DOHH2 (cell line): ENCODE measurements at regions not wholly inside any gene's neighbourhood (a gene's known extent, or its start where the extent isn't known, plus 50 kb on each side); places are given as distances from the start of the nearest gene placed in this dataset.

Experiments used
- H3F3A ChIP-seq: fragments of 200-600 bp; sonication (generic), shearing (Covaris generic); 2 replicates; pipeline ENCODE4 v1.6.0; 2016; ENCODE audit warnings: antibody characterized with exemption, mild to moderate bottlenecking; ENCODE audit not compliant: control insufficient read depth, insufficient read depth
- H3K27ac ChIP-seq: fragments of 200-600 bp; sonication (generic); 2 replicates; pipeline ENCODE4 v1.5.1; 2014; ENCODE audit warnings: low read depth, mild to moderate bottlenecking, low read length, moderate library complexity
- H3K27me3 ChIP-seq: fragments of 200-600 bp; sonication (generic); 2 replicates; pipeline ENCODE4 v1.6.1; 2014; ENCODE audit warnings: mild to moderate bottlenecking, low read length, mixed read lengths; ENCODE audit not compliant: control insufficient read depth
- H3K36me3 ChIP-seq: fragments of 200-600 bp; sonication (generic); 2 replicates; pipeline ENCODE4 v1.6.1; 2014; ENCODE audit warnings: mild to moderate bottlenecking, low read length, moderate library complexity, mixed read lengths; ENCODE audit not compliant: control insufficient read depth
- H3K4me1 ChIP-seq: fragments of 200-600 bp; sonication (generic); 2 replicates; pipeline ENCODE4 v1.6.1; 2014; ENCODE audit warnings: mild to moderate bottlenecking, low read length, mixed read lengths; ENCODE audit not compliant: control insufficient read depth
- H3K4me2 ChIP-seq: fragments of 200-600 bp; sonication (generic); 2 replicates; pipeline ENCODE4 v1.6.0; 2014; ENCODE audit warnings: mild to moderate bottlenecking, low read length, moderate library complexity
- H3K4me3 ChIP-seq: fragments of 200-600 bp; sonication (generic); 2 replicates; pipeline ENCODE4 v1.5.1; 2014; ENCODE audit warnings: mild to moderate bottlenecking, low read length, mixed read lengths
- H3K79me2 ChIP-seq: fragments of 200-600 bp; sonication (generic); 2 replicates; pipeline ENCODE4 v1.6.1; 2014; ENCODE audit warnings: mild to moderate bottlenecking, low read length, mixed read lengths; ENCODE audit not compliant: control insufficient read depth
- H3K9me2 ChIP-seq: fragments of 200-600 bp; sonication (generic); replicated peaks from 2 replicates; pipeline ENCODE4 v1.6.1; 2014; ENCODE audit warnings: mild to moderate bottlenecking, low read length, mixed read lengths; ENCODE audit not compliant: control insufficient read depth
- H3K9me3 ChIP-seq: fragments of 200-600 bp; sonication (generic); 2 replicates; pipeline ENCODE4 v1.6.1; 2014; ENCODE audit warnings: antibody characterized with exemption, low read length, mixed read lengths; ENCODE audit not compliant: control insufficient read depth, insufficient read depth
- H4K20me1 ChIP-seq: fragments of 200-600 bp; sonication (generic); 2 replicates; pipeline ENCODE4 v1.6.0; 2014; ENCODE audit warnings: low read depth, mild to moderate bottlenecking, antibody characterized with exemption, low read length, moderate library complexity; ENCODE audit not compliant: control insufficient read depth, insufficient read depth
- EZH2phosphoT487 ChIP-seq: fragments of 200-600 bp; sonication (generic); IDR thresholded peaks from 2 replicates; pipeline ENCODE4 v1.6.1; 2017; ENCODE audit warnings: borderline replicate concordance, mild to moderate bottlenecking, antibody characterized with exemption, low read length, moderate library complexity, mixed read lengths
- TF ChIP-seq, protein P1 (sequence below): fragments of 200-600 bp; sonication (generic); IDR thresholded peaks from one replicate; pipeline ENCODE4 v1.5.1; 2014; ENCODE audit warnings: antibody characterized with exemption, mild to moderate bottlenecking, low read depth, low read length; ENCODE audit not compliant: poor library complexity, severe bottlenecking

DNA sequence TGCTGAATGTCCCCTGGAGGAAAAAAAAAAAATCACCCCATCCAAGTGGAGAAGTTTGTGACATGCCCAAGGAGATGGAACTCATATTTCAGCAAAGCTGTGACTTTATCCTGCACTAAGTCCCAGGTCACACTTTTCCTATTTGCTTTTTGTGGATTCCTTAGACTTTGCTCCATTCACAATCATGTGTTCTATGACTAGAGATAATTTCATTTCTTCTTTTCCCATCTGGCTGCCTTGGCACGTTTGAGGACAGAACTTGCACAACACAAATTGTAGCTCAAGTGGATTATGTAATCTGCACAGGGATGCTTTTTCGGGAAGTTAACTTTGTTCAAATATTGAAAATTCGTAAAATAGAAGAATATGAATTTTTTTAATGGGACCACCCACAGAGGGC lies 100.7 kb upstream of the PTPN1 start:
- Histone ChIP-seq H3F3A (no peaks in the 10 kb centered on the region), H3K9me2 (no peaks in the 10 kb centered on the region), H3K36me3 (no peaks in the 10 kb centered on the region), H4K20me1 (no peaks in the 10 kb centered on the region), H3K4me1 (no peaks in the 10 kb centered on the region), H3K9me3 (no peaks in the 10 kb centered on the region), H3K27ac (no peak overlapping the region), H3K4me2 (no peak overlapping the region), H3K27me3 (0 out of 2 replicates have a peak, but pooled peaks cover 4% of the 10 kb centered on the region), H3K79me2 (no peaks in the 10 kb centered on the region), H3K4me3 (no peak overlapping the region)
- TF ChIP-seq, protein P1, sequence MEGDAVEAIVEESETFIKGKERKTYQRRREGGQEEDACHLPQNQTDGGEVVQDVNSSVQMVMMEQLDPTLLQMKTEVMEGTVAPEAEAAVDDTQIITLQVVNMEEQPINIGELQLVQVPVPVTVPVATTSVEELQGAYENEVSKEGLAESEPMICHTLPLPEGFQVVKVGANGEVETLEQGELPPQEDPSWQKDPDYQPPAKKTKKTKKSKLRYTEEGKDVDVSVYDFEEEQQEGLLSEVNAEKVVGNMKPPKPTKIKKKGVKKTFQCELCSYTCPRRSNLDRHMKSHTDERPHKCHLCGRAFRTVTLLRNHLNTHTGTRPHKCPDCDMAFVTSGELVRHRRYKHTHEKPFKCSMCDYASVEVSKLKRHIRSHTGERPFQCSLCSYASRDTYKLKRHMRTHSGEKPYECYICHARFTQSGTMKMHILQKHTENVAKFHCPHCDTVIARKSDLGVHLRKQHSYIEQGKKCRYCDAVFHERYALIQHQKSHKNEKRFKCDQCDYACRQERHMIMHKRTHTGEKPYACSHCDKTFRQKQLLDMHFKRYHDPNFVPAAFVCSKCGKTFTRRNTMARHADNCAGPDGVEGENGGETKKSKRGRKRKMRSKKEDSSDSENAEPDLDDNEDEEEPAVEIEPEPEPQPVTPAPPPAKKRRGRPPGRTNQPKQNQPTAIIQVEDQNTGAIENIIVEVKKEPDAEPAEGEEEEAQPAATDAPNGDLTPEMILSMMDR: no peak
- TF ChIP-seq EZH2phosphoT487: no peak

DNA sequence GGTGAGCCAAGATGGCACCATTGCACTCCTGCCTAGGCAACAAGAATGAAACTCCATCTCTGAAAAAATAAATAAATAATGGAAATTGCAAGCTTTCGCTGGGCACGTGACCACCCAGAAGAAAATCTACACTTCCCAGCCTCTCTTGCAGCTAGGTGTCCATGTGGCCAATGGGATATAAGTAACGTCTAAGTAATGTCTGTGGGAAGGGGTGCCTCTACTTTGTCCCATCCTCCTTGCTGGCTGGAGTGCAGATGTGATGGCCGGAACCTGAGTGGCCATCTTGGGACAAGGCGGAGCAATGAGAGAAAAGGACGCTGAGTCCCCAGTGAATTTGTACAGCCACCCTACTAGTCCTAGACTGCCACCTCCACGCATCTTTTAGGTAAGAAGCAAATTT lies 99.8 kb upstream of the PTPN1 start:
- Histone ChIP-seq H3K4me1 (no peaks in the 10 kb centered on the region), H4K20me1 (no peaks in the 10 kb centered on the region), H3K9me2 (no peaks in the 10 kb centered on the region), H3K79me2 (no peaks in the 10 kb centered on the region), H3K9me3 (no peaks in the 10 kb centered on the region), H3F3A (no peaks in the 10 kb centered on the region), H3K4me3 (no peak overlapping the region), H3K27me3 (0 out of 2 replicates have a peak, but pooled peaks cover 4% of the 10 kb centered on the region), H3K36me3 (no peaks in the 10 kb centered on the region), H3K27ac (no peak overlapping the region), H3K4me2 (no peak overlapping the region)
- TF ChIP-seq, protein P1: no peak
- TF ChIP-seq EZH2phosphoT487: no peak

DNA sequence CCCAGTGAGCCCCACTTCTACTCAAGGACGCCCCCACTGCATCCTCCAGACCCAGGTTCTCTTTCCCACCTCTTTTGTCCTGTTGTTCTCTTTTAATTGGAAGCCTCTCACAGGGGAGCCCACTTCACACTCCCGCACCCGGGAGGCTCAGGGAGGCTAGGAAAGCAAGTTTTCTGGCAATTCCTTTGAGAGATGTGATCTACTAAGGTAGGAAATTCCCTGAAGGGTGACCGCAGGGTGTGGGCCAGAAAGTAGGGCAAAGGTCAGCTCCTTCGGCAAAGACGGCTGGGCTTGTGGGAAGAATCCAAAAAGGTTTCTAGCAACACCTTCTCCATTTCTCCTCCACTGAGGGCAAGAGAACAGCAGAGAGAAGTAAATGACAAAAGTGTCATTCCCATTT lies 98.1 kb upstream of the PTPN1 start:
- H4K20me1 ChIP-seq: no peaks in the 10 kb centered on the region
- H3K79me2 ChIP-seq: no peaks in the 10 kb centered on the region
- no peaks in the 10 kb centered on the region for H3K9me2 ChIP-seq
- 0 out of 2 replicates have a peak, but pooled peaks cover 4% of the 10 kb centered on the region for H3K27me3 ChIP-seq
- no peaks in the 10 kb centered on the region for H3F3A ChIP-seq
- TF ChIP-seq, protein P1: no peak
- no peak for TF ChIP-seq EZH2phosphoT487
- H3K4me1 ChIP-seq: no peaks in the 10 kb centered on the region
- no peak overlapping the region for H3K27ac ChIP-seq
- no peaks in the 10 kb centered on the region for H3K9me3 ChIP-seq
- H3K4me2 ChIP-seq: no peak overlapping the region
- no peaks in the 10 kb centered on the region for H3K36me3 ChIP-seq
- no peak overlapping the region for H3K4me3 ChIP-seq

DNA sequence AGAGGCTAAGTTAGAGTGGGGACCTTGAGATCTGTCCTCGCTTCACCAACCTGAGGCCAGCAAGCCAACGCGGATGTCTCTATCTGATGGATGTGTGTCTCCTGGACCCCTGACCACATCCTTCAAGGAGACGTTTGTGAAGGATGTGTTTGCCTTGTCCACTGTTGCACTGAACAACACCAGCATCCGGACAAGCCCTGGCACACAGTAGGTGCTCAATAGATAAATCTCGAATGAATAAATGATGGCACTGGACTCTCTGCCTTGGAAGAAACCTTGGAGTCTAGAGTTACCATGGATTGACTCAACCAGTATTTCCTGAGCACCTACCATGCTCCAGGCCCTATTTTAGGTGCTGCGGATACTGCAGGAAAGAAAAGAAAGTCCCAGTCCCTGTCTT lies 97.7 kb upstream of the PTPN1 start:
- no peak overlapping the region for H3K4me3 ChIP-seq
- no peaks in the 10 kb centered on the region for H3K79me2 ChIP-seq
- no peaks in the 10 kb centered on the region for H3K9me2 ChIP-seq
- no peaks in the 10 kb centered on the region for H3K9me3 ChIP-seq
- no peaks in the 10 kb centered on the region for H3K36me3 ChIP-seq
- H3K4me2 ChIP-seq: no peak overlapping the region
- H3K27ac ChIP-seq: no peak overlapping the region
- H3F3A ChIP-seq: no peaks in the 10 kb centered on the region
- no peaks in the 10 kb centered on the region for H4K20me1 ChIP-seq
- TF ChIP-seq EZH2phosphoT487: no peak
- TF ChIP-seq, protein P1: no peak
- 0 out of 2 replicates have a peak, but pooled peaks cover 4% of the 10 kb centered on the region for H3K27me3 ChIP-seq
- no peaks in the 10 kb centered on the region for H3K4me1 ChIP-seq
